ENCODE measurements at regions not wholly inside any gene's neighbourhood (a gene's known extent, or its start where the extent isn't known, plus 50 kb on each side); places are given as distances from the start of the nearest gene placed in this dataset.
"Not testable (repeated sequence)": the region's sequence is repeated elsewhere in the genome, so short reads cannot be mapped to it uniquely, and the experiment has no call there.

DNA sequence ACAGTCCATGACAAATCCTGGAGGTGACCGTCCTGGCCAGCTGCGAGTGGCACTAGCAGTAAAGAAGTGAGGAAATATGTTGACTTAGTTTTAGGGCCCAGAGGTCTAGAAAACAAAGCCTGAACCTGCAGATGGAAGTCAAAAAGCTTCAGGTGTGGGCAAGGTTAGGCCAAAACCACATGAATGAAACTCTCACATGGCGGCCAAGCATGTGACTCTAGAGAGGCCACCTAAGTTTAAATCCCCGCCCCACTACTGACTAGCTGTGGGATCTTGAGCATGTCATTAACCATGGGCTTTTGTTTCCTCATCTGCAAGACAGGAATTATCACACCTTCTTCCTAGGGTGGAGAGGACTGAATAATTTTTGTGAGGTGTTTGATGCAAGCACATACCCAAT, 148.2 kb upstream of the DAB1 start:
- no peak for DNase-seq
- Histone ChIP-seq H3K9me3 (no peaks in the 10 kb centered on the region), H3K4me3 (no peak overlapping the region), H3K27me3 (no peaks in the 10 kb centered on the region), H3K36me3 (no peaks in the 10 kb centered on the region), H3K4me1 (no peaks in the 10 kb centered on the region), H3K27ac (no peak overlapping the region)
- no peak for TF ChIP-seq POLR2A (IDR thresholded peaks at IDR 0.05)
- TF ChIP-seq CTCF (IDR thresholded peaks at IDR 0.05) = no peak

DNA sequence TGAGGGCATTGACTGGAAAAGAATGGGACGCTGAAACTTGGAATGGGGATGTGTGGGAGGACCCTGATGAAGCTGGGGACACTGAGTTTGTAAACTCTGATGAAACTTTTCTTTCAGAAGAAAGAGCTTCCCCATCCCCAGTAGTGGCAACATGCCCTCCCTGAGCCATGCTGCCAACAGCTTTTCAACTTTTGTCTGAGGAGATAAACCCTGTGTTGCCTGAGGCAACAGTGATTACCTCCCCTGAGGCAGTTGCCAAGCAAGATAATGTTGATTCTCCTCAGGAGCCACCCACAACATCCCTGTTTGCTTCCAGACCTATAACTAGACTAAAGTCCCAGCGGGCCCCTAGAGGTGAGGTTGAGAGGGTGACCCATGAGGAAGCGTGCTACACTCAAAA, 134.2 kb upstream of the DAB1 start:
- H3K4me3 ChIP-seq, H3K9me3 ChIP-seq, H3K36me3 ChIP-seq, H3K4me1 ChIP-seq, H3K27ac ChIP-seq, DNase-seq, H3K27me3 ChIP-seq: not testable (repeated sequence)

- H3K4me3 ChIP-seq = no peak overlapping the region
- H3K27ac ChIP-seq = no peak overlapping the region
- no peaks in the 10 kb centered on the region for H3K9me3 ChIP-seq
- no peaks in the 10 kb centered on the region for H3K27me3 ChIP-seq
- no peak for DNase-seq
- no peaks in the 10 kb centered on the region for H3K4me1 ChIP-seq
- no peak for TF ChIP-seq CTCF (IDR thresholded peaks at IDR 0.05)
- TF ChIP-seq POLR2A (IDR thresholded peaks at IDR 0.05) = no peak
- no peaks in the 10 kb centered on the region for H3K36me3 ChIP-seq
Measured at GRCh38 chr1:57553666-57554065, 129.8 kb upstream of the DAB1 start.

GRCh38 chr1:57551476-57551875, 127.6 kb upstream of the DAB1 start:
- H3K4me1 ChIP-seq = no peaks in the 10 kb centered on the region
- no peaks in the 10 kb centered on the region for H3K27me3 ChIP-seq
- H3K4me3 ChIP-seq = no peak overlapping the region
- no peak for DNase-seq
- TF ChIP-seq POLR2A (IDR thresholded peaks at IDR 0.05) = no peak
- no peak for TF ChIP-seq CTCF (IDR thresholded peaks at IDR 0.05)
- H3K9me3 ChIP-seq = no peaks in the 10 kb centered on the region
- no peaks in the 10 kb centered on the region for H3K36me3 ChIP-seq
- no peak overlapping the region for H3K27ac ChIP-seq

- H3K36me3 ChIP-seq = no peaks in the 10 kb centered on the region
- H3K27me3 ChIP-seq = no peaks in the 10 kb centered on the region
- no peaks in the 10 kb centered on the region for H3K4me1 ChIP-seq
- TF ChIP-seq CTCF (IDR thresholded peaks at IDR 0.05) (no peak), POLR2A (IDR thresholded peaks at IDR 0.05) (no peak)
- H3K4me3 ChIP-seq = no peak overlapping the region
- DNase-seq = no peak
- H3K9me3 ChIP-seq = no peaks in the 10 kb centered on the region
- H3K27ac ChIP-seq = no peak overlapping the region
Measured at GRCh38 chr1:57550092-57550491, 126.2 kb upstream of the DAB1 start.

- no peaks in the 10 kb centered on the region for H3K9me3 ChIP-seq
- no peaks in the 10 kb centered on the region for H3K4me1 ChIP-seq
- H3K36me3 ChIP-seq = no peaks in the 10 kb centered on the region
- H3K27ac ChIP-seq = no peak overlapping the region
- TF ChIP-seq POLR2A (IDR thresholded peaks at IDR 0.05) (no peak), CTCF (IDR thresholded peaks at IDR 0.05) (no peak)
- H3K27me3 ChIP-seq = no peaks in the 10 kb centered on the region
- DNase-seq = no peak
- no peak overlapping the region for H3K4me3 ChIP-seq
Measured at GRCh38 chr1:57549300-57549699, 125.4 kb upstream of the DAB1 start.

Data from Peyer's patch (tissue), 4 donors.